Spleen (tissue), 7 donors: ENCODE measurements at regions not wholly inside any gene's neighbourhood (a gene's known extent, or its start where the extent isn't known, plus 50 kb on each side); places are given as distances from the start of the nearest gene placed in this dataset.
"Not testable (repeated sequence)": the region's sequence is repeated elsewhere in the genome, so short reads cannot be mapped to it uniquely, and the experiment has no call there.

ENCODE experiments used
- CTCF ChIP-seq, 11 experiments: fragments of 200-600 bp in 7 of 11; fragments of 450-650 bp in 4 of 11; sonication (generic) in 4 of 11; IDR thresholded peaks in 8 of 11; conservative IDR thresholded peaks in 3 of 11; 1 replicate in 7 of 11; 2 replicates in 4 of 11; pipeline versions ENCODE4 v1.4.0 to v1.8.0; 2016 to 2021; ENCODE audit warnings: antibody characterized with exemption in 11 of 11, inconsistent platforms in 4 of 11, mild to moderate bottlenecking in 1 of 11
- POLR2AphosphoS5 ChIP-seq, 3 donors: sonication (generic); formaldehyde crosslinking; IDR thresholded peaks; one replicate each; pipeline ENCODE4 v1.5.1; 2017; ENCODE audit warnings: antibody characterized with exemption in 3 of 3
- donor health status: DM: no; HTN: no; CAD: no; lungs with moderate emphysema.
- donor health status: DM: no; HTN: no; CAD: no.
- donor health status: DM: no; HTN: no; CAD: no.

- not testable (repeated sequence) for TF ChIP-seq CTCF (IDR thresholded peaks at IDR 0.05 in 8 of 11, conservative IDR thresholded peaks at IDR 0.05 in 3 of 11); POLR2AphosphoS5 (IDR thresholded peaks at IDR 0.05)
These were observed 180.2 kb upstream of the ZNF92 start for GRCh38 chr7:65193334-65194058.
